ENCODE measurements at regions not wholly inside any gene's neighbourhood (a gene's known extent, or its start where the extent isn't known, plus 50 kb on each side); places are given as distances from the start of the nearest gene placed in this dataset.

- Mint-ChIP-seq H3K27me3 (peaks cover 17% of the 10 kb centered on the region), H3K4me1 (no peaks in the 10 kb centered on the region), H3K27ac (no peak overlapping the region), H3K4me3 (no peak overlapping the region), H3K36me3 (ENCODE audit: low read depth) (no peaks in the 10 kb centered on the region), H3K9me3 (no peaks in the 10 kb centered on the region)
- ATAC-seq (replicated peaks), result no peak
Measured at GRCh38 chr5:35420200-35420599, 189.9 kb upstream of the PRLR start.

GRCh38 chr5:35417040-35417439, 186.8 kb upstream of the PRLR start:
- no peaks in the 10 kb centered on the region for H3K36me3 Mint-ChIP-seq (ENCODE audit: low read depth)
- peaks cover 11% of the 10 kb centered on the region for H3K27me3 Mint-ChIP-seq
- H3K4me1 Mint-ChIP-seq, result no peaks in the 10 kb centered on the region
- H3K27ac Mint-ChIP-seq, result no peak overlapping the region
- ATAC-seq (replicated peaks), result no peak
- H3K9me3 Mint-ChIP-seq, result no peaks in the 10 kb centered on the region
- no peak overlapping the region for H3K4me3 Mint-ChIP-seq

DNA sequence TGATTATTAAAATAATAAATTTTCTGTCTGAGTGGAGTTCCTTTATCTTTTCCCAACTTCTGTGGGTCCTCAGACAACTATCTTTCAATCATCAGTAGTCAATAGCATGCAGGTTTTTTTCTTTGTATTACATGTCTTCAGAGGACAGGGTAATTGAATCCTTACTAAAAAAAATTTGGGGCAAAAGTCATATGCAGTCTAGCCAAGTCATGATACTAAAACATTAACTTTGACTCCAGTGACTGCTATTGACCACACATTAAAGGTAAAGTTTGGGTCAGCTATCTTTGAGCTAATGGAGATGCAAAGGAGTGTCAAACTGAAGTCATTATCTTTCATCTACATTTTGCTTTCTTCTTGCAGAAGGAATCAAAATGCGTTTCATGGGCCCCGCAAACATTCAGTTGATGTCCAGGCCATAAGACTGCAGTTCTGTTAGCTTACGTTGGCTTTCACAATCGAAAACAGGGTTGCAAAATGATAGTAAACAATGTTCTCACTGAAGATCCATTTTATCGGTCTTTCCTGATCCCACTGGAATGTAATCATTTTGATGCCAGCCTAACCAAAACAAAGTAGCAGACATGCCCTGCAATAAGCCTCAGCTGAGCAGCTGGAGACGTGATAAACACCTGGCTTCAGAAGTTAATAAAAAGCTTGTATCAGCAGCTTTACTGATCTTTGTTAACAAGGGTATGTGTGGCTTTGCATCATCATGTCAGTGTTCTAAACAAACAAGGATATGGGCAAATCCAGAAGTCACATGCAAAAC, 186.1 kb upstream of the PRLR start:
- Mint-ChIP-seq H3K27me3 (peaks cover 14% of the 10 kb centered on the region), H3K9me3 (no peaks in the 10 kb centered on the region), H3K36me3 (ENCODE audit: low read depth) (no peaks in the 10 kb centered on the region), H3K4me1 (no peaks in the 10 kb centered on the region), H3K27ac (no peak overlapping the region), H3K4me3 (no peak overlapping the region)
- ATAC-seq (replicated peaks), result no peak

GRCh38 chr5:35415309-35415708, 185.0 kb upstream of the PRLR start:
- no peak overlapping the region for H3K27ac Mint-ChIP-seq
- H3K4me1 Mint-ChIP-seq, result no peaks in the 10 kb centered on the region

DNA sequence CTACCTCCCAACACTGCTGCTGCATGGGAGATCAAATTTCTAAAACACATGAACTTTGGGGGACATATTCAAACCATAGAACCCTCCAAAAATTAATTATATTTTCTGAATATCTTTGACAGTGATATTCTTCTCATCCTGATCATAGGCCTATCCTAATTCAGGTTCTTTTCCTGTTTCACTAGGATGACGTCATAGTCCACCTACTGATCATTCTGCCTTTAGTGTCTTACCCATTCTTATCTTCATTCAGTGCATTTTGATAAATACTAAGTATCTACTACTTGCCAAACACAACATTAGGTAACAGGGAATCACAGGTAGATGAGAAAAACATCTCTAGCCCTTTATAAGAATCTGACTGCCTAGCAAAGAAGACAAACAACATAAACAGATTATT, 179.1 kb upstream of the PRLR start:
- Mint-ChIP-seq H3K4me1 (no peaks in the 10 kb centered on the region), H3K36me3 (ENCODE audit: low read depth) (no peaks in the 10 kb centered on the region), H3K27me3 (peaks cover 19% of the 10 kb centered on the region), H3K9me3 (no peaks in the 10 kb centered on the region), H3K4me3 (no peak overlapping the region), H3K27ac (no peak overlapping the region)
- no peak for ATAC-seq (replicated peaks)

More at GRCh38 chr5:35415309-35415708, 185.0 kb upstream of the PRLR start:
- Mint-ChIP-seq H3K9me3 (no peaks in the 10 kb centered on the region), H3K27me3 (peaks cover 11% of the 10 kb centered on the region), H3K36me3 (ENCODE audit: low read depth) (no peaks in the 10 kb centered on the region), H3K4me3 (no peak overlapping the region)
- ATAC-seq (replicated peaks), result no peak

DNA sequence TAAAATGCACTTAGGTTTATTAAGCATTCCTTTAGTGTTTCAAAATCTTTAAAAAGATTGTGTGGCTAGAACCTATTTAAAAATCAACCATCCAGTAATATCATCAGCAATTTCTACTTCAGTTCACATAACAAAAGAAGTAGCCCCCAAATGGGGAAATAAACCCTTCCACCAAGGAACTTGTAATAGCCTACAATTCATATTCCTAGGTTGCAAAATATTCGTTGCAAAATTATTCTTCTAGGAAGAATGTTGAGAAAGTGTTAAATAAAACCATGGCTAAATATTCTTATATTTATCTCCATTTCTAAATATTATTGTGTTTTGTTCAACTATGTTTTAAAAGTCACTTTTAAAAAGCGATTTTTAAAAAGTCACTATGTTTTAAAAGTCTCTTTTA, 177.9 kb upstream of the PRLR start:
- peaks cover 19% of the 10 kb centered on the region for H3K27me3 Mint-ChIP-seq
- no peaks in the 10 kb centered on the region for H3K4me1 Mint-ChIP-seq
- H3K9me3 Mint-ChIP-seq, result no peaks in the 10 kb centered on the region
- ATAC-seq (replicated peaks), result no peak
- H3K27ac Mint-ChIP-seq, result no peak overlapping the region
- no peak overlapping the region for H3K4me3 Mint-ChIP-seq
- no peaks in the 10 kb centered on the region for H3K36me3 Mint-ChIP-seq (ENCODE audit: low read depth)

DNA sequence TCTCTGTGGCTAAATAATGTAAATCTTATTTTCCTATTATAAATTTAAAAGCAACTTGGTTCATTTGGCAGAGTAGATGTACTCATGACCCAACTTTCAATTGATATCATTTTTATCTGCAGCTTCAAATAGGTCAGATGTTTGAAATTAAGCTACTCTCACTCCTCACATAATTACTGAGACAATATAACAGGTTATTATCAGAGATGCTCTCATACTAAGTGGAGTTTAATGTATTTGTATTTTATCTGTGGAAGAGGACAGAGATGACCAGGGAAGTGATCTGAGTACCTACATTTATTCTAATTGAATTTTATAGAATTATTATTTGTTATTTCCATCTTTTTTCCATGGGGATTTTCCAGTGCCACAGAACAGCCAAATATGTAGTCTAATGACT, 177.4 kb upstream of the PRLR start:
- no peak for ATAC-seq (replicated peaks)
- no peaks in the 10 kb centered on the region for H3K36me3 Mint-ChIP-seq (ENCODE audit: low read depth)
- H3K4me3 Mint-ChIP-seq, result no peak overlapping the region
- no peaks in the 10 kb centered on the region for H3K9me3 Mint-ChIP-seq
- peaks cover 18% of the 10 kb centered on the region for H3K27me3 Mint-ChIP-seq
- H3K4me1 Mint-ChIP-seq, result no peaks in the 10 kb centered on the region
- no peak overlapping the region for H3K27ac Mint-ChIP-seq

DNA sequence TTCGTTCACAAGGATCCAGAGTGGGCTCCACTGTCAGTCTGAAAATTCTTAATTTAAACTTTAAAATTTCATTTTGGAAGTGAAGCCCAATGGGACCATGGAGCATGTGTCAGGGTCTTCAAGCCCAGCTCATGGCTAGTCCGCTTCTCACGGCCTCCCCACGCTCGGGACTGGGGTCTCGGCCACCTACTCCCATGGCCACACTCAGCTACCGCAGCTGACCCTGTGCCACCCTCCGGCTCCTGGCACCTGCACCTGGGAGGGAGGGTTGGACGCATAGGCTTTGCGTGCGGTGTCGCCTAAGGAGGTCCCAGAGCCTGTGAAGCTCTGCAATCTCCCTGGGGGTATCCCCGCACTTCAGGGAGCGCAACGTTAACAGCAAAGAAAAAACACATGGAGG, 175.7 kb upstream of the PRLR start:
- peaks cover 11% of the 10 kb centered on the region for H3K27me3 Mint-ChIP-seq
- H3K36me3 Mint-ChIP-seq (ENCODE audit: low read depth), result no peaks in the 10 kb centered on the region
- no peak for ATAC-seq (replicated peaks)
- no peaks in the 10 kb centered on the region for H3K4me1 Mint-ChIP-seq
- H3K4me3 Mint-ChIP-seq, result no peak overlapping the region
- no peaks in the 10 kb centered on the region for H3K9me3 Mint-ChIP-seq
- H3K27ac Mint-ChIP-seq, result no peak overlapping the region

DNA sequence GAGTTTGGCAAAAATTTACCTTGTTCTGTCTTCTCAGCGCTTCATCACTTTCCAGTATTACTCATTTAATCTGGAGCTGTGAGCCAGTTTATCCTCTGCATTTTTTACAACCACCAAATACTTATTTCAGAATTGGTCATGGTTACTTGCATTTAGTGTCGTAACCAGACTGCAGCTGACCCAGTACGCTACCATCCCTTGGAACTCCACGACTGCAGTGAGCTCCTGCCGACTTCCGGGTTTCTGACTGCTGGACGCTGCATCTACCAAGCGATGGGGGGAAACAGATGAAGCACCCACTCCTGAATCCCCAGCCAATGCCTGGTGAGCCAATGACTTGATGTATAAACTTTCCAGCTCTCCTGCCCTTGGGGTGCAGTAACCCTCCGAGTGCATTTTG, 174.4 kb upstream of the PRLR start:
- Mint-ChIP-seq H3K27ac (no peak overlapping the region), H3K4me3 (no peak overlapping the region), H3K36me3 (ENCODE audit: low read depth) (no peaks in the 10 kb centered on the region), H3K9me3 (no peaks in the 10 kb centered on the region), H3K27me3 (peaks cover 11% of the 10 kb centered on the region), H3K4me1 (no peaks in the 10 kb centered on the region)
- ATAC-seq (replicated peaks), result no peak

DNA sequence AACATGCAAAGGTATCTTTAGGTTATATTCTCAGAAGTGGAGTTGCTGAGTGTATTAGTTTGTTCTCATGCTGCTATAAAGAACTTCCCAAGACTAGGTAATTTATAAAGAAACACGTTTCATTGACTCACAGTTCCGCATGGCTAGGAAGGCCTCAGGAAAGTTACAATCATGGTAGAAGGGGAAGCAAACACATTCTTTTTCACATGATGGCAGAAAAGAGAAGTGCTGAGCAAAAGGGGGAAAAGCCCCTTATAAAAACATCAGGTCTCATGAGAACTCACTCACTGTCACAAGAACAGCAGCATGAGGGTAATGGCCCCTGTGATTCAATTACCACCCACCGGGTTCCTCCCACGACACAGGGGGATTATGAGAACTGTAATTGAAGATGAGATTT, 163.6 kb upstream of the PRLR start:
- Mint-ChIP-seq H3K27ac (no peak overlapping the region), H3K4me3 (no peak overlapping the region), H3K27me3 (peaks cover 9% of the 10 kb centered on the region), H3K9me3 (peaks cover 4% of the 10 kb centered on the region), H3K36me3 (ENCODE audit: low read depth) (no peaks in the 10 kb centered on the region), H3K4me1 (no peaks in the 10 kb centered on the region)
- no peak for ATAC-seq (replicated peaks)

GRCh38 chr5:35384658-35385057, 154.4 kb upstream of the PRLR start:
- ATAC-seq (replicated peaks), result no peak
- H3K27me3 Mint-ChIP-seq, result peaks cover 14% of the 10 kb centered on the region
- H3K4me3 Mint-ChIP-seq, result no peak overlapping the region
- peaks cover 3% of the 10 kb centered on the region for H3K9me3 Mint-ChIP-seq
- no peak overlapping the region for H3K27ac Mint-ChIP-seq
- no peaks in the 10 kb centered on the region for H3K4me1 Mint-ChIP-seq
- H3K36me3 Mint-ChIP-seq (ENCODE audit: low read depth), result no peaks in the 10 kb centered on the region

GRCh38 chr5:35383041-35383440, 152.8 kb upstream of the PRLR start:
- peaks cover 3% of the 10 kb centered on the region for H3K9me3 Mint-ChIP-seq
- no peaks in the 10 kb centered on the region for H3K4me1 Mint-ChIP-seq
- ATAC-seq (replicated peaks), result no peak
- no peak overlapping the region for H3K4me3 Mint-ChIP-seq
- H3K27me3 Mint-ChIP-seq, result peaks cover 12% of the 10 kb centered on the region
- H3K27ac Mint-ChIP-seq, result no peak overlapping the region
- no peaks in the 10 kb centered on the region for H3K36me3 Mint-ChIP-seq (ENCODE audit: low read depth)

- Mint-ChIP-seq H3K4me1 (no peaks in the 10 kb centered on the region), H3K36me3 (ENCODE audit: low read depth) (no peaks in the 10 kb centered on the region), H3K27me3 (peaks cover 15% of the 10 kb centered on the region), H3K9me3 (peaks cover 3% of the 10 kb centered on the region), H3K4me3 (no peak overlapping the region), H3K27ac (no peak overlapping the region)
- no peak for ATAC-seq (replicated peaks)
Measured at GRCh38 chr5:35377653-35378052, 147.4 kb upstream of the PRLR start.

DNA sequence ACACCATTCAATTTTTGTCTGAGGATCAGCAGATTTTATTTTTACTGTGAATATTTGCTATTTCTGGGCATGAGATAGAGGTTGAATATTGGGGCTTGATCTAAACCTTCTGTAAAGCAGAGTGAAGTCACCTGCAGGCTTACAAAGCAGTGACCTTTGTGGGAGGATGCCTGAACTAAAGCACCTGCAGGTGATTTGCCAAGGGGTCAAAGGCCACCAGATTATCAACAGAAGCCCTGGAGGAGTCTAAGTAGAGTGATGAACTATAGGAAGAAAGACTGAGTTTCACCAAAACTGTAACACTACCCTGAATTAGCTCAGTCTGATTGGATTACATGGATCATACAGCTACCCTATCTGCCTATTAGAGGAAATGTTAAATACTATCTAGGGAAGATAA, 144.3 kb upstream of the PRLR start:
- Mint-ChIP-seq H3K4me3 (no peak overlapping the region), H3K27me3 (peaks cover 18% of the 10 kb centered on the region), H3K9me3 (no peaks in the 10 kb centered on the region), H3K36me3 (ENCODE audit: low read depth) (no peaks in the 10 kb centered on the region), H3K27ac (no peak overlapping the region), H3K4me1 (no peaks in the 10 kb centered on the region)
- no peak for ATAC-seq (replicated peaks)

DNA sequence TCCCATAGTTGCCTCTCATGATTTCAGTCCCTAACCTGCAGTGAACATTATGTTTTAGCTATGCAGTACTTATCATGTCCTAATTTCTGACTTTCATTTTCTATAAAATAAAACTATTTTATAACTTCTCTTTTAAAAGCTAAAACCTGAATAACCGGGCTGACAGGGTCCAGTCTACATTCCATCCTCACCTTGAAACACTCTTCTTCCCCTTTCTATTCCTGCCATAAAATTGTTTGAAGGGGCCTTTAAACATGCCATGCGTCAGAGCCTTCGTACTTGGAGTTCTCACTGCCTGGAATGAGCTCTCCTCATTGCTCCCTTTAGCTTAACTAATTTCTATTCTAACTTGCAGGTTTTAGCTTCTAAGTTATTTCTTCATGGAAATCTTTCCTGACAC, 143.0 kb upstream of the PRLR start:
- Mint-ChIP-seq H3K4me1 (no peaks in the 10 kb centered on the region), H3K27ac (no peak overlapping the region), H3K27me3 (peaks cover 16% of the 10 kb centered on the region), H3K9me3 (no peaks in the 10 kb centered on the region), H3K36me3 (ENCODE audit: low read depth) (no peaks in the 10 kb centered on the region), H3K4me3 (no peak overlapping the region)
- ATAC-seq (replicated peaks), result no peak

DNA sequence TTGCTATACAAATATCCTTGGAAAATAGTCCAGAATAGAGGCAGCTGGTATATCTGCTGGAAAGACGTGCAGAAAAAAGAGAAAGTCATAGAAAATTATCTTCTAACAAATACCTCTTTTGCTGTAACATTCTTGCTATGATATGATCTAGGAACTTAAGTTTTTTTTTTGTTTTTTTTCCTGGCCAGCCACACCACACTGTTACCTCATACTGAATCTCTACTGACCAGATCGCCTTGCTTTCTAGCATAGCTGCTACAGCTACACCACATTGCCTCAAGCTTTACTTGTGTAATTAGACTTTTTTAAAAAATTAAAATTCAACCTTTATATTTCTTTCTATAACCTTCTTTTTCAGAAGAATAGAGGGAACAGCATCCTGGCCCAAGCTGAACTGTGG, 142.2 kb upstream of the PRLR start:
- Mint-ChIP-seq H3K9me3 (no peaks in the 10 kb centered on the region), H3K36me3 (ENCODE audit: low read depth) (no peaks in the 10 kb centered on the region), H3K4me1 (no peaks in the 10 kb centered on the region)

More for the DNA sequence above, 142.2 kb upstream of the PRLR start:
- Mint-ChIP-seq H3K27ac (no peak overlapping the region), H3K4me3 (no peak overlapping the region), H3K27me3 (peaks cover 12% of the 10 kb centered on the region)
- ATAC-seq (replicated peaks), result no peak
